ENCODE measurements at regions not wholly inside any gene's neighbourhood (a gene's known extent, or its start where the extent isn't known, plus 50 kb on each side); places are given as distances from the start of the nearest gene placed in this dataset.

- TF ChIP-seq CTCF (IDR thresholded peaks at IDR 0.05; ENCODE audit: low read depth, low read length, missing input control): no peak
- no peak for TF ChIP-seq SP1 (IDR thresholded peaks at IDR 0.05)
- TF ChIP-seq REST (IDR thresholded peaks at IDR 0.05): no peak
- no peak for TF ChIP-seq RAD21 (IDR thresholded peaks at IDR 0.05)
- no peak for TF ChIP-seq TAF1 (conservative IDR thresholded peaks at IDR 0.05)
- TF ChIP-seq ATF3 (IDR thresholded peaks at IDR 0.05): no peak
- no peak for TF ChIP-seq ZBTB33 (IDR thresholded peaks at IDR 0.05)
- TF ChIP-seq JUND (IDR thresholded peaks at IDR 0.05): no peak
- no peak for TF ChIP-seq GABPA (IDR thresholded peaks at IDR 0.05 in 1 of 2, conservative IDR thresholded peaks at IDR 0.05 in 1 of 2)
- no peak for TF ChIP-seq MAX (IDR thresholded peaks at IDR 0.05)
Measured at GRCh38 chr3:59655418-59656015, 605.7 kb upstream of the CFAP20DC start.
